ENCODE measurements at regions not wholly inside any gene's neighbourhood (a gene's known extent, or its start where the extent isn't known, plus 50 kb on each side); places are given as distances from the start of the nearest gene placed in this dataset.
A peak's percentile ranks its signal among the peaks of the same experiment; 100 is the strongest.
"Not testable (repeated sequence)": the region's sequence is repeated elsewhere in the genome, so short reads cannot be mapped to it uniquely, and the experiment has no call there.

- 77% methylated on average over 3 of the region's 3 CpGs for WGBS
- TF ChIP-seq TAF1 (conservative IDR thresholded peaks at IDR 0.05) (no peak), MAX (IDR thresholded peaks at IDR 0.05) (peak; percentile 10), CTCF (IDR thresholded peaks at IDR 0.05; ENCODE audit: low read depth, low read length, missing input control) (no peak), EGR1 (IDR thresholded peaks at IDR 0.05; ENCODE audit: low read depth in 2 of 2) (no peak)
- H3K9ac ChIP-seq (ENCODE audit: low read depth in 1 of 2, low read length in 2 of 2) = peak overlapping the region; percentile 19 to 53
- no peaks in the 10 kb centered on the region for H3K36me3 ChIP-seq (ENCODE audit: control insufficient read depth in 4 of 4, insufficient read depth in 3 of 4, low read depth in 1 of 4, low read length in 3 of 4)
- H3K4me1 ChIP-seq (ENCODE audit: control insufficient read depth in 4 of 4, insufficient read depth in 4 of 4, low read length in 3 of 4) = peaks cover 0 to 30% (median 4%) of the 10 kb centered on the region in 4 donors
- H3K27ac ChIP-seq (ENCODE audit: low read depth in 1 of 2, low read length in 2 of 2) = peak overlapping the region; percentile 94 to 98
- DNase-seq (ENCODE audit: low spot score) = no peak
- no peak overlapping the region for H3K4me3 ChIP-seq (ENCODE audit: low read depth in 1 of 3, low read length in 3 of 3)
- no peaks in the 10 kb centered on the region for H3K27me3 ChIP-seq (ENCODE audit: control insufficient read depth in 4 of 4, insufficient read depth in 4 of 4, low read length in 3 of 4)
- H3K9me3 ChIP-seq (ENCODE audit: control insufficient read depth in 4 of 4, low read length in 3 of 4) = no peaks in the 10 kb centered on the region
Measured at GRCh38 chr2:8126783-8127182, 555.1 kb upstream of the ID2 start.

GRCh38 chr2:8131423-8131822 is 550.4 kb upstream of the ID2 start:
- not testable (repeated sequence) for H3K4me3 ChIP-seq (ENCODE audit: low read depth in 1 of 3, low read length in 3 of 3); H3K36me3 ChIP-seq (ENCODE audit: control insufficient read depth in 4 of 4, insufficient read depth in 3 of 4, low read depth in 1 of 4, low read length in 3 of 4); H3K27me3 ChIP-seq (ENCODE audit: control insufficient read depth in 4 of 4, insufficient read depth in 4 of 4, low read length in 3 of 4); H3K27ac ChIP-seq (ENCODE audit: low read depth in 1 of 2, low read length in 2 of 2); H3K9ac ChIP-seq (ENCODE audit: low read depth in 1 of 2, low read length in 2 of 2); DNase-seq (ENCODE audit: low spot score); H3K9me3 ChIP-seq (ENCODE audit: control insufficient read depth in 4 of 4, low read length in 3 of 4)
- WGBS = 96% methylated on average over 4 of the region's 5 CpGs
- H3K4me1 ChIP-seq (ENCODE audit: control insufficient read depth in 4 of 4, insufficient read depth in 4 of 4, low read length in 3 of 4) = peaks cover 0 to 16% (median 4%) of the 10 kb centered on the region in 4 donors

- peak overlapping the region; percentile 0 to 21 for H3K27ac ChIP-seq (ENCODE audit: low read depth in 1 of 2, low read length in 2 of 2)
- no peak for DNase-seq (ENCODE audit: low spot score)
- no peak overlapping the region for H3K4me3 ChIP-seq (ENCODE audit: low read depth in 1 of 3, low read length in 3 of 3)
- peaks cover 0 to 10% (median 4%) of the 10 kb centered on the region in 4 donors for H3K4me1 ChIP-seq (ENCODE audit: control insufficient read depth in 4 of 4, insufficient read depth in 4 of 4, low read length in 3 of 4)
- H3K36me3 ChIP-seq (ENCODE audit: control insufficient read depth in 4 of 4, insufficient read depth in 3 of 4, low read depth in 1 of 4, low read length in 3 of 4) = no peaks in the 10 kb centered on the region
- WGBS = 70% methylated on average over 14 of the region's 14 CpGs
- no peaks in the 10 kb centered on the region for H3K9me3 ChIP-seq (ENCODE audit: control insufficient read depth in 4 of 4, low read length in 3 of 4)
- H3K27me3 ChIP-seq (ENCODE audit: control insufficient read depth in 4 of 4, insufficient read depth in 4 of 4, low read length in 3 of 4) = no peaks in the 10 kb centered on the region
- no peak for TF ChIP-seq JUND (IDR thresholded peaks at IDR 0.05)
- TF ChIP-seq REST (IDR thresholded peaks at IDR 0.05) = peak; percentile 56
- TF ChIP-seq HNF4A (conservative IDR thresholded peaks at IDR 0.05) = peak; percentile 35 to 53
- TF ChIP-seq EGR1 (IDR thresholded peaks at IDR 0.05; ENCODE audit: low read depth in 2 of 2) = no peak
- TF ChIP-seq GABPA (IDR thresholded peaks at IDR 0.05 in 1 of 2, conservative IDR thresholded peaks at IDR 0.05 in 1 of 2) = no peak
- TF ChIP-seq HNF4G (IDR thresholded peaks at IDR 0.05) = no peak
- TF ChIP-seq FOXA1 (IDR thresholded peaks at IDR 0.05) = no peak
- peak; percentile 54 for TF ChIP-seq SP1 (IDR thresholded peaks at IDR 0.05)
- peak; percentile 46 for TF ChIP-seq YY1 (IDR thresholded peaks at IDR 0.05)
- peak in 1 of 2 donors; percentile 63 for TF ChIP-seq RAD21 (IDR thresholded peaks at IDR 0.05)
- TF ChIP-seq TAF1 (conservative IDR thresholded peaks at IDR 0.05) = no peak
- no peak for TF ChIP-seq NR2F2 (IDR thresholded peaks at IDR 0.05)
- TF ChIP-seq RXRA (IDR thresholded peaks at IDR 0.05) = peak; percentile 45 to 53
- TF ChIP-seq ZBTB33 (IDR thresholded peaks at IDR 0.05) = no peak
- TF ChIP-seq ATF3 (IDR thresholded peaks at IDR 0.05) = no peak
- no peak for TF ChIP-seq FOXA2 (IDR thresholded peaks at IDR 0.05)
- peak; percentile 55 for TF ChIP-seq MAX (IDR thresholded peaks at IDR 0.05)
- TF ChIP-seq CTCF (IDR thresholded peaks at IDR 0.05; ENCODE audit: low read depth, low read length, missing input control) = no peak
- no peak overlapping the region for H3K9ac ChIP-seq (ENCODE audit: low read depth in 1 of 2, low read length in 2 of 2)
Measured at GRCh38 chr2:8132351-8132831, 549.5 kb upstream of the ID2 start.
